ENCODE measurements at regions not wholly inside any gene's neighbourhood (a gene's known extent, or its start where the extent isn't known, plus 50 kb on each side); places are given as distances from the start of the nearest gene placed in this dataset.

DNA sequence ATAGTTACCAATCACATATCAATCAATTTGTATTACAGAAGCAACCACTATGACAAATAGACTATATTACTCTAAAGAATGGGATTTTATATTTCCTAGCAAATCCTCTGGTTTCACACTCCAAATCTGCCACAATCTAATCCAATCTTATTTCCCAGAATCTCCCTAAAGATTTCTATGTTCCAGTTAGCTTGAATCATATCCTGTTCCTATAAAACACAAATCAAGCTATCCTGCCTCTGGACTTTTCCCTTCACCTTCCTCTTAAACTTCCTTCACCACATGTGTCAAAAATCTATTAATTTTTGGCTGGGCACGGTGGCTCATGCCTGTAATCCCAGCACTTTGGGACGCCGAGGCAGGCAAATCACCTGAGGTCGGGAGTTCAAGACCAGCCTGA lies 50.0 kb downstream of the PIK3C2A start:
- peak in 1 of 2 donors; percentile 47 for DNase-seq (ENCODE audit: low read depth in 2 of 2)

DNA sequence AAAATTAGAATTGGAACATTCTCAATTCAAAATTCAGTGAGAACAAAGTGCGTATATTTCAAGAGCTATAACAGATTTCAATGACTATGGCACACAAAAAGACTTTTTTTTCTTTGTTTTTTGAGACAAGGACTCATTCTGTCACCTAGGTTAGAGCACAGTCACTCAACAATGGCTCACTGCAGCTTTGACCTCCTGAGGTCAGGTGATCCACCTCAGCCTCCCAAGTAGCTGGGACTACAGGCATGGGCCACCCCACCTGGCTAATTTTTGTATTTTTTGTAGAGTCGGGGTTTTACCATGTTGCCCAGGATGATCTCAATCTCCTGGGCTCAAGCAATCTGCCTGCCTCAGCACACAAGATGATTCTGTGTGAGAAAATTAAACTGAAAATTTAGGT lies 51.5 kb downstream of the PIK3C2A start:
- no peak for DNase-seq (ENCODE audit: low read depth in 2 of 2)

DNA sequence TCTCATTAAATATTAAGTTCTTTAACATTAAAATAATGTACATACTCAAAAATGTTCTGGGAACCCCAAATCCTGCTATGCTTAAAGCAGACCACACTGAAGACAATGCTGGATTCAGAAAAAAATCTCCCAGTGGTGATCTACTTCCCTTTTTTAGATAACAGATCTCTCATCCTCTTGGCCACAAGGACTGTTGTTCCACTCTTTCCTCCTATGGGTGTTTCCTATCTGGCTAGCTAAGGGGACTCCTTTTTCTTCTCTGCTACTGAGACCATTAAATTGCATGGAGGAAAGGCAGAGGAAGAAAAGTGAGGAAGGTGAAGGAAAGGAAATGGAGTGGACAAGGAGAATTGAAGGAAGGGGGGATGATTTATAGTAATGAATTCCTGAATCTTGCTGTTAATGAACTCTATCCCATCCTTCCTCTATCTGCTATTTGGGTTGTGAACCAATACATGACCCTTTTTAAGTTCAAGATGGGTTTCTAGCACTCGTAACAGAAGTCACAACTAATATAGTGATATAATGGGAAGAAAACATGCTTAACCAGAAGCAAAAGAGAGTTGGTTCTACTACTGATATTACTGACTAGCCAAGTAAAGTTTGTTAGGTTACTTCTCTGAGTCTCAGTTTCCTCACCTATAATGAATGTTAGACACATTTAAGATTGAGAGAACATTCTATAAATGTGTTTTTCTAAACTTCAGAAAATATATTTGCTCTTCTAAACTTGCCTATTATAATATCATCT lies 53.2 kb downstream of the PIK3C2A start:
- no peak for DNase-seq (ENCODE audit: low read depth in 2 of 2)

DNA sequence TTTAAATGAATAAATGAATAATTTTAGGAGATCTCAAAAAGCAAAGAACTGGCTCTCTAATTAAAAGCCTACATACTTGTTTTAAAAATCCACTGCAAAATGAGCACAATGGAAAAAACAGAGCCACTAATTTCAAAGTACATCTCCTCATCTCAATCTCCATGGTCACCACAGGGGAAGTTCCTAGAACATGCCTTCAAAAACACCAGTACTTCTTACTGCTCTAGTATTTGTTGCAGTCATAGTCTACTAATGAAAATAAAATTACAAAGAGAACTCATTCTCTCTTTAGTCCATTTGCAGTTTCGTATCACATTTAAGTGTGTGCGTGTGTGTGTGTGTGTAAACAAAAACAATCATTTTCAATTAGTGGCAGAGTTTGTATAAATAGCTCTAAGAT lies 54.0 kb downstream of the PIK3C2A start:
- no peak for DNase-seq (ENCODE audit: low read depth in 2 of 2)

DNA sequence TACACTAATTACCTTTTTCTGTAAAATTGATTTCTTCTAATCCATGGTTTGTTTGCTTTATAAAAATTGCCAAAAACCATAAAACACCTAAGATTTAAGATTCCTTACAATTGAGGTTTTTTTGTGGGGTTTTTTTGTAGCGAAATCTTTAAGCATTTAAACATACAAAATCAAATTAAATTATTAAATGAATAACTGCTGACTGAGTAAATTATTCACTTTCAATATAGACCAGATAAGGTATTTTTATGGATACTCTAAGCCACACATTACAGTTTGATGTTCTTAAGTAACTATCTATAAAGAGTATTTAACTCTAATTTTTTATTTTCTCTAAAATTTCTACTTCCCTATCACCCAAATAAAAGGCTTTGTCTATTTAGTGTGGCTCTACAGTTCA lies 55.5 kb downstream of the PIK3C2A start:
- no peak for DNase-seq (ENCODE audit: low read depth in 2 of 2)

DNA sequence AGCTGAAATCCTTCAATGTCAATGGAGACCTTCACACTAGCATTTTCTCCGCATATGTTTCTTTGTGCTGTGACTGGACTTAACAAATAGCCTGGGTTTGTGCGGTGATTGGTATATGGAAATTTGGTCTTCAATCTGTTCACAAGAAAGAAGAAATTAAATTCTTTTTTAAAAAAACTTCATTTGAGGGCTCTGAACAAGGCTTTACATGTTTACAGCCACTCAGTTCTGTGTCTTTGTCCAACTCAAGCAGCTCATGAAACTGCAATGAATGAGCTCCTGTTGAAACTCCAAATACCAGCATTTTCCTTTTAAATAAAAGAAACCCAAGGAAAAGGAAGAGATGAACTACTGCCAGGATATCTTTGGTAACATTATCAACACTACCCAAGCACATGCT lies 57.3 kb downstream of the PIK3C2A start:
- no peak for DNase-seq (ENCODE audit: low read depth in 2 of 2)

DNA sequence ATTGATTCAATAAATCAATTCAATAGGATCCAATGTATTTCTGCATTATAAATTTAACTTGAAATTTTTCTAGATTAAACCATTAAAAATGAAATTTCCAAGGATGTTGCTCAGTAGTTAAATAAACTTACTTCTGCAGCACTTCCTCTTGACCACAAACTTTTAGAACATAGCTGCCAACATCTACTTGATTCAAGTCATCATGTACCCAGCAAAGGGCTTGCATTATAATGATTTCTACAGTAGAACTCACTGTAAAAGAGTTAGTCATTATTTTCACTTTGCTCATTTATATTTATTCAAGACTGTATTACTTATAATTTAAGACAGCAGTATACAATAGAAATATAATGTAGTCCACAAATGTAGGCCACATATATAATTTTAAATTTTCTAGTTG lies 59.2 kb downstream of the PIK3C2A start:
- DNase-seq (ENCODE audit: low read depth in 2 of 2) = no peak

DNA sequence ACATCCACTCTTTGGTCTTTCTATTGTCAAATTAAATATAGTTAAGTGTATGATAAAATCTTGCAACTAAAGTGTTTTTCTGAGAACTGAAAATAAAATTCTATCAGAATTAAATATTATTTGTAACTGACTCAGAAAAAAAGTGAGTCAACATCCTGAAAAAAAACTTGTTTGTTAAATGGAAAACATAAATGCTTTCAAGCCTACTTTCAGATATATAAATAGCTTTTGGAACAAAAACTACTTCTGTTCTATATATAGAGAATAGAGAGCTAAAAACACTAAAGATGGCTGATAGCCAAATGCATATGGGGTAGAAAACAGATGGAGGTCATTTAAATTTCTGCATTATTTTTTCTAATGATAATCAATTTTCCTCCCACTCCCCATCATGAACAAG lies 61.8 kb downstream of the PIK3C2A start:
- peak in 1 of 2 donors; percentile 44 for DNase-seq (ENCODE audit: low read depth in 2 of 2)

DNA sequence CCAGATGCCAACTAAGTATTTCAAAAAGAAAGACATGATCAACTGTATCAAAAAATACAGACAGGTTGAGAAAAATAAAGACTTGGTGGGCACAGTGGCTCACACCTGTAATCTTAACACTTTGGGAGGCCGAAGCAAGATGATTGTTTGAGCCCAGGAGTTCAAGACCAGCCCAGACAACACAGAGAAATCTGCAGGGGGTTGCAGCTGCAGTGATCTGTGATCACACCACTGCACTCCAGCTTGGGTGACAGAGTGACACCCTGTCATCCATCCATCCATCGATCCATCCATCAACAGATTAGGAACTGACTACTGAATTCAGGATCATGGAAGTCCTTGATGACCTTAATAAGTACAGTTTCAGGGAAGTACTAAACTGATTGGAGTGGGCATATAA lies 65.0 kb upstream of the RPS13 start:
- DNase-seq (ENCODE audit: low read depth in 2 of 2) = no peak

DNA sequence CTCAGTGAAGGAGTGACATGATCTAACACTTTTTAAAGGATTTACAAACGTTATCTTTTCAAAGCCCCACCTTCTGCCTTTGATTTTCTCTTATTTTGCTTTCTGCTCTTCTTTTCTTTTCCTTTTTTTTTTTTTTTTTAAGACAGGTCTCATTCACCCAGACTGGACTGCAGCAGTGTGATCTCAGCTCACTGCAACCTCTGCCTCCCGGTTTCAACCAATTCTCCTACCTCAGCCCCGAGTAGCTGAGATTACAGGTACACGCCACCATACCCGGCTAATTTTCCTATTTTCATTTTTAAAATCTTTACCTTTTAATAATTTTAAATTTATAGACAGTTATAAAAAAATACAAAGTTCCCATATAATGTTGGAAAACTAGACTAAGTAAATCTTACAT lies 63.7 kb upstream of the RPS13 start:
- DNase-seq (ENCODE audit: low read depth in 2 of 2) = no peak

DNA sequence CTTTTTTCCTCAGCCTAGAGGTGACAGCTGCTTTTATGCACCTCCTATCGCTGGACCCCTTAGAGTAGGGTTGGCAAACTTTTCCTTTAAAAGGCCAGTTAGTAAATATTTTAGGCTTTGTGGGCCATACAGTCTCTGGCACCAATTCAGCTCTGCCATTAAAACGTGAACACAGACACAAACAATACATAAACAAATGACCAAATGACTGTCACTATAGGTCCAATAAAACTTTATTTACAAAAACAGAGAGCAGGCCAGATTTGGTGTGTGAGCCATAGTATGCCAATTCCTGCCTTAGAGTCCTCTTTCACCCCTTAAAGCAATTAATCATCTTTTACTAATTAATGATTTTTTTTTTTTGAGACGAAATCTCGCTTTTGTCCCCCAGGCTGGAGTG lies 61.1 kb upstream of the RPS13 start:
- DNase-seq (ENCODE audit: low read depth in 2 of 2) = no peak

DNA sequence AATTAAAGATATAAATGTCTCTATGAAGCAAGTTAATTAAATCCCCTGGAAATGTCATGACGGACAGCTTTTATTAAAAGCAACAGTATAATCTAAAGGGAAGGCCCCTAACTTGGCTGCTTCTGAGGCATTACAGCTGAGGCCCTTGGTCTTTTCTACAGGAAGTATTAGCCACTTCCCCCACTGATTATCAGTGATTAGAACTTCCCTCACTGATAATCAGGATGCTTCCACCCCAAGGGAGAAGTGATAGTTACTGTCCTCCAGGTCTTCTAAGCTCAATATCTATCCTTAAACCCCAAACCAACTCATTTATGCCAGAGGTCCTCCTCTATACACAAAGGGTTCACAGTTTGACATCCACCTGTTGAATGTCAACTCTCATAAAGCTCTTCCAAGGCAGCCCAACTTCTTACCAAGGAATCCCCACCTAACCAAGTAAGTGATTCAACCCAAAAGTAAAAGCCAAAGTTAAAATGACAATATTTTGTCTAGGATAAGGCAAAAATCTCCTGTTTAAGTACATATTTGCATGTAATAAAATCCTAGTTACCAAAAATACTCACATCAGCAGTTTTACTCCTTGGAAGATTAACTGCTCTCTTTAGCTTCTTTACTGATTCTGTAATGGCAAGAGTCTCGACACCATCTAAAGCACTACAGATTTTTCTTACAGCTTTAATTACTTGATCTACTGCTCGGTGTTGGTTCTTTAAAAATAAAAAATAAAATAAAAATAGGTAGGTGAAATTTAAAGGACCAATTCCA lies 58.6 kb upstream of the RPS13 start:
- no peak for DNase-seq (ENCODE audit: low read depth in 2 of 2)

DNA sequence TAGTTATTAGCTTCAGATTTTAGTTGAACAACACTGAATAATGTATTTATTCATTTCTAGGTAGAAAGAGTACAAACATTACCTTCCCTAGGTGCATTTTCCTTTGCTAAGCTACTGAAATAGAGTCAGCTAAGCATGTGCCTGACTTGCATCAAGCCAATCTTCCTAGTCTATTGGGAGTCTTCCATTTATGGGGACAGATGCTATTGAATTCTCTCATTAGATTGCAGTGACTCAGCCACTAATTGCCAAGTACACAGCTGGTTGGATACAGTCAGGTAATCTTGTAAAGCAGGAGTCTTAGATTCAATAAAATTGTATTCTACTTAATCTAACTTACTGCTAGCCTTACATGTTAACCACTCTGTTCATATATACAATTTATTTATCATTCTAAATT lies 55.2 kb upstream of the RPS13 start:
- no peak for DNase-seq (ENCODE audit: low read depth in 2 of 2)

DNA sequence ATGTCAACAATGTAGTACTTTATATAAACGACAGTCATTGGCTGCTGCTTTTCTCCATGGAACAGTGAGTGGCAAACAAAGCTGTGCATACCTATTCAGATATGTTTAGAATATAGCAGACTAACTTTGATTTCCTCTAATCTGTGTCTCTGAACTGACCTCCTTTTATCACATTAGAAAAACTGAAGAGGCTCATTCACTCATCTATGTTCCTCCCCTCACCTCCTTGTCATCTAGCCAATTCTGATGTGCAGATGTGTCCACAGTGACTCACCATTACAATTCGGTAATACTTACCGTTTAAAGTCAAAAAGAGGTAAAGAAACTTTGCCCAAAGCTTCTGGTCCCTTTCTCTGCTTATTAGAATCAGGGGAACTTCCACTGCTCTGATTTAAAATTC lies 51.5 kb upstream of the RPS13 start:
- DNase-seq (ENCODE audit: low read depth in 2 of 2) = no peak

Data from dermis microvascular lymphatic vessel endothelial cell (primary cell).